HCT116 (cell line): ENCODE measurements at regions not wholly inside any gene's neighbourhood (a gene's known extent, or its start where the extent isn't known, plus 50 kb on each side); places are given as distances from the start of the nearest gene placed in this dataset.

ENCODE experiments used
- ATAC-seq: fragments of 200-7000 bp; cut with Tn5 transposase; 2 replicates; pipeline ENCODE4 v1.9.1; 2020; ENCODE audit warnings: mild to moderate bottlenecking, moderate library complexity
- BruUV-seq: library from RNA; stranded (reverse); fragments of 400-500 nt; replicated peaks from 2 replicates; lab custom pipeline; 2021; lab: Mats Ljungman, UMichigan
- CTCF ChIA-PET: fragments of 300-600 bp; sonication (Branson Sonifier 250); formaldehyde crosslinking; loops from one replicate; lab custom pipeline; 2021; ENCODE audit warnings: antibody characterized with exemption; lab: Charles Lee
- POLR2A ChIA-PET: fragments of 300-600, 350-600 bp; sonication (Branson Sonifier 250); formaldehyde crosslinking; loops from one replicate; lab custom pipeline; 2021; ENCODE audit warnings: antibody characterized with exemption; lab: Charles Lee
- RAD21 ChIA-PET, 2 experiments: fragments of 300-600 bp; sonication (Branson Sonifier 250); formaldehyde crosslinking; loops; one replicate each; lab custom pipeline; 2023; ENCODE audit warnings: low total read pairs in 2 of 2; ENCODE audit not compliant: uncharacterized antibody in 2 of 2, unreplicated experiment in 2 of 2, low non-redundant PET in 1 of 2; lab: Charles Lee
- DNase-seq: peaks from one replicate; pipeline ENCODE4 v3.0.0-alpha.2; 2010; ENCODE audit warnings: low read depth, low spot score
- H2AFZ ChIP-seq: fragments of 200-600 bp; shearing (Covaris generic), sonication (generic); 2 replicates; pipeline ENCODE4 v1.6.1; 2017; ENCODE audit warnings: low read depth, mixed run types, mixed read lengths, antibody characterized with exemption, low read length; ENCODE audit not compliant: poor library complexity, severe bottlenecking
- H3K27ac ChIP-seq: 2 replicates; pipeline ENCODE4 v1.5.1; 2012; ENCODE audit warnings: low read depth, low read length
- H3K27me3 ChIP-seq: fragments of 200-600 bp; sonication (generic); 2 replicates; pipeline ENCODE4 v1.6.1; 2016; ENCODE audit warnings: mixed run types, low read length, mixed read lengths; ENCODE audit not compliant: insufficient read depth
- H3K36me3 ChIP-seq, 2 experiments: fragments of 200-500 bp in 1 of 2; fragments of 200-600 bp in 1 of 2; sonication (Bioruptor generic) in 1 of 2; sonication (generic) in 1 of 2; 2 replicates each; pipeline versions ENCODE4 v1.5.1 to v1.6.1; 2014 to 2016; ENCODE audit warnings: low read length in 2 of 2, inconsistent platforms in 1 of 2, mixed read lengths in 1 of 2, mixed run types in 1 of 2; ENCODE audit not compliant: insufficient read depth in 2 of 2, control insufficient read depth in 1 of 2
- H3K4me1 ChIP-seq, 2 experiments: fragments of 200-600 bp in 1 of 2; sonication (generic) in 1 of 2; 2 replicates each; pipeline versions ENCODE4 v1.5.1 to v1.6.1; 2012 to 2017; ENCODE audit warnings: low read length in 2 of 2, inconsistent platforms in 1 of 2, mild to moderate bottlenecking in 1 of 2, mixed read lengths in 1 of 2, mixed run types in 1 of 2, moderate library complexity in 1 of 2; ENCODE audit not compliant: insufficient read depth in 2 of 2, control insufficient read depth in 1 of 2
- H3K4me2 ChIP-seq: fragments of 200-600 bp; sonication (generic); 2 replicates; pipeline ENCODE4 v1.6.1; 2017; ENCODE audit warnings: mixed run types, low read length, mixed read lengths
- H3K4me3 ChIP-seq, 2 experiments: fragments of 200-600 bp in 1 of 2; sonication (generic) in 1 of 2; replicated peaks in 1 of 2; 2 replicates each; pipeline ENCODE4 v1.5.1; 2011 to 2016; ENCODE audit warnings: low read length in 2 of 2, control low read depth in 1 of 2, low read depth in 1 of 2, mild to moderate bottlenecking in 1 of 2, mixed read lengths in 1 of 2, mixed run types in 1 of 2
- H3K79me2 ChIP-seq: fragments of 200-600 bp; sonication (generic); 2 replicates; pipeline ENCODE4 v1.6.1; 2017; ENCODE audit warnings: mild to moderate bottlenecking, mixed run types, low read length, moderate library complexity, mixed read lengths; ENCODE audit not compliant: insufficient read depth
- H3K9ac ChIP-seq: fragments of 200-600 bp; sonication (generic); 2 replicates; pipeline ENCODE4 v1.6.1; 2016; ENCODE audit warnings: low read length, mixed read lengths
- H3K9me2 ChIP-seq: fragments of 200-600 bp; sonication (generic), shearing (Covaris generic); 2 replicates; pipeline ENCODE4 v1.6.1; 2017; ENCODE audit warnings: mixed run types, mild to moderate bottlenecking, moderate library complexity; ENCODE audit not compliant: insufficient read depth
- H3K9me3 ChIP-seq, 2 experiments: fragments of 200-500 bp in 1 of 2; fragments of 200-600 bp in 1 of 2; sonication (Bioruptor generic) in 1 of 2; sonication (generic) in 1 of 2; 2 replicates each; pipeline ENCODE4 v1.6.1; 2014 to 2017; ENCODE audit warnings: low read length in 2 of 2, mixed read lengths in 2 of 2, inconsistent platforms in 1 of 2, low read depth in 1 of 2, mild to moderate bottlenecking in 1 of 2, mixed run types in 1 of 2, moderate library complexity in 1 of 2; ENCODE audit not compliant: control insufficient read depth in 1 of 2, insufficient read depth in 1 of 2
- H4K20me1 ChIP-seq: fragments of 200-600 bp; sonication (generic), shearing (Covaris generic); 2 replicates; pipeline ENCODE4 v1.6.1; 2017; ENCODE audit warnings: mixed run types, mild to moderate bottlenecking, moderate library complexity; ENCODE audit not compliant: insufficient read depth
- EGR1 ChIP-seq: IDR thresholded peaks from 2 replicates; pipeline ENCODE4 v1.6.1; 2012; ENCODE audit warnings: low read depth
- ELF1 ChIP-seq: IDR thresholded peaks from 2 replicates; pipeline ENCODE4 v1.6.1; 2012; ENCODE audit warnings: low read depth, borderline replicate concordance
- EZH2 ChIP-seq: fragments of 200-600 bp; sonication (generic); IDR thresholded peaks from 2 replicates; pipeline ENCODE4 v1.6.1; 2017; ENCODE audit warnings: antibody characterized with exemption, mixed run types
- FOSL1 ChIP-seq: IDR thresholded peaks from 2 replicates; pipeline ENCODE4 v1.6.1; 2012; ENCODE audit warnings: low read depth
- JUND ChIP-seq: IDR thresholded peaks from 2 replicates; pipeline ENCODE4 v1.6.1; 2012
- POLR2AphosphoS5 ChIP-seq: IDR thresholded peaks from 2 replicates; pipeline ENCODE4 v1.6.1; 2011; ENCODE audit warnings: mild to moderate bottlenecking, low read depth, low read length, moderate library complexity
- RAD21 ChIP-seq: IDR thresholded peaks from 2 replicates; pipeline ENCODE4 v1.6.1; 2012; ENCODE audit warnings: low read depth, mild to moderate bottlenecking
- SIN3A ChIP-seq: IDR thresholded peaks from 2 replicates; pipeline ENCODE4 v1.6.1; 2012; ENCODE audit warnings: low read depth
- SP1 ChIP-seq: IDR thresholded peaks from 2 replicates; pipeline ENCODE4 v1.6.1; 2012; ENCODE audit warnings: low read depth
- YY1 ChIP-seq: IDR thresholded peaks from 2 replicates; pipeline ENCODE4 v1.6.1; 2011; ENCODE audit warnings: low read length, low read depth, moderate library complexity, mild to moderate bottlenecking; ENCODE audit not compliant: insufficient replicate concordance; ENCODE audit errors: extremely low read depth
- ZFX ChIP-seq: fragments of 450-650 bp; IDR thresholded peaks from 2 replicates; pipeline ENCODE4 v1.6.1; 2017
- intact Hi-C: fragments of 100-400 bp; cut with micrococcal nuclease; formaldehyde crosslinking; loops from 2 replicates; pipeline ENCODE4 v1.10.0; 2022
- TF ChIP-seq, protein P1 (sequence below): IDR thresholded peaks from 2 replicates; pipeline ENCODE4 v1.6.1; 2012; ENCODE audit warnings: low read depth
- TF ChIP-seq, protein P2 (sequence below): IDR thresholded peaks from 2 replicates; pipeline ENCODE4 v1.6.1; 2012
- TF ChIP-seq, protein P3 (sequence below): IDR thresholded peaks from 2 replicates; pipeline ENCODE4 v1.6.1; 2011; ENCODE audit warnings: mild to moderate bottlenecking, low read length, moderate library complexity; ENCODE audit not compliant: insufficient replicate concordance; ENCODE audit errors: extremely low read depth

GRCh38 chr2:200159357-200159707 is 147.2 kb upstream of the SPATS2L start (continued):
- TF ChIP-seq EZH2, result no peak
- TF ChIP-seq, protein P1, sequence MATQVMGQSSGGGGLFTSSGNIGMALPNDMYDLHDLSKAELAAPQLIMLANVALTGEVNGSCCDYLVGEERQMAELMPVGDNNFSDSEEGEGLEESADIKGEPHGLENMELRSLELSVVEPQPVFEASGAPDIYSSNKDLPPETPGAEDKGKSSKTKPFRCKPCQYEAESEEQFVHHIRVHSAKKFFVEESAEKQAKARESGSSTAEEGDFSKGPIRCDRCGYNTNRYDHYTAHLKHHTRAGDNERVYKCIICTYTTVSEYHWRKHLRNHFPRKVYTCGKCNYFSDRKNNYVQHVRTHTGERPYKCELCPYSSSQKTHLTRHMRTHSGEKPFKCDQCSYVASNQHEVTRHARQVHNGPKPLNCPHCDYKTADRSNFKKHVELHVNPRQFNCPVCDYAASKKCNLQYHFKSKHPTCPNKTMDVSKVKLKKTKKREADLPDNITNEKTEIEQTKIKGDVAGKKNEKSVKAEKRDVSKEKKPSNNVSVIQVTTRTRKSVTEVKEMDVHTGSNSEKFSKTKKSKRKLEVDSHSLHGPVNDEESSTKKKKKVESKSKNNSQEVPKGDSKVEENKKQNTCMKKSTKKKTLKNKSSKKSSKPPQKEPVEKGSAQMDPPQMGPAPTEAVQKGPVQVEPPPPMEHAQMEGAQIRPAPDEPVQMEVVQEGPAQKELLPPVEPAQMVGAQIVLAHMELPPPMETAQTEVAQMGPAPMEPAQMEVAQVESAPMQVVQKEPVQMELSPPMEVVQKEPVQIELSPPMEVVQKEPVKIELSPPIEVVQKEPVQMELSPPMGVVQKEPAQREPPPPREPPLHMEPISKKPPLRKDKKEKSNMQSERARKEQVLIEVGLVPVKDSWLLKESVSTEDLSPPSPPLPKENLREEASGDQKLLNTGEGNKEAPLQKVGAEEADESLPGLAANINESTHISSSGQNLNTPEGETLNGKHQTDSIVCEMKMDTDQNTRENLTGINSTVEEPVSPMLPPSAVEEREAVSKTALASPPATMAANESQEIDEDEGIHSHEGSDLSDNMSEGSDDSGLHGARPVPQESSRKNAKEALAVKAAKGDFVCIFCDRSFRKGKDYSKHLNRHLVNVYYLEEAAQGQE, result no peak
- no peak for TF ChIP-seq POLR2AphosphoS5
- no peak for TF ChIP-seq YY1
- TF ChIP-seq FOSL1, result no peak
- TF ChIP-seq EGR1, result no peak
- no peak for TF ChIP-seq SIN3A

DNA sequence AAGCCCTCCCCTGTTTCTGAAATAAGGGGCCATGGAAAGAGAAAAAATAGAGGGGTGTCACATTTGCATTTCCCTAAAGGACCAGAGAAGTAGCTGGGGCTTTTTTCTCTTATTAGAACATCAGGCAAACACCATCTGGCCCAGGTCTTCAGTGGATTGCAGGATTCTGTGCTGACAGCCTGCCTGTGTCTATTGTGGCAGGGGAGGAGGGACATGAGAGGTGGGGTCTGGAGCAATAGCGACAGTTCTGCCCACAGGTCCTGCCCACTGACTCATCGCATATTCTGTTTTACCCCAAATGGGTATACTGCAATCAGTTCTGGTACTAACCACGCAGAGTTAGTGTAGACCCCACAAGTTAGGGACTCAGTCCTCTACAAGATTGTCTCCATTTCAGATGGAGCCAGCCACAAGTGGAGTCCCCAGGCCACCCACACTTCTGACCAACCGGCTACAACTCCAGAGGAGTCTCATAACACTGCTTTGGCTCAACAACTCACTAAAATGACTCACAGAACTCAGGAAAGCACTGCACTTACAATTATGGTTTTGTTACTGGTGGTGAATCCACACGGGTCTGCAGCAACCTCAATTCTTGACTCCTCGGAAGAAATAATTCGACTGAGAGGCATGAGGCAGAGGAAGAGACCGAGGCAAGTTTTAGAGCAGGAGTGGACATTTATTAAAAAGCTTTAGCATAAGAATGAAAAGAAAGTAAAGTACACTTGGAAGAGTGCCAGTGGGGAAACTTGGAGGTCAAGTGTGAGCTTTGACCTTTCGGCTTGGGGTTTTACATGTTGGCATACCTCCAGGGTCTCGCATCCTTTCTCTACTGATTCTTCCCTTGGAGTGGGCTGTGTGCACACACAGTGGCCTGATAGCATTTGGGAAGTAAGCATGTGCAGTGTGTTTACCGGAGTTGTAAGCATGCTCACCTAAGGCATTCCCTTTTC is 146.4 kb upstream of the SPATS2L start:
- H3K4me2 ChIP-seq, result no peak overlapping the region
- ChIA-PET POLR2A (no interaction called here), RAD21 (no interaction called here), CTCF (no interaction called here)
- no peaks in the 10 kb centered on the region for H3K9me2 ChIP-seq
- no peak overlapping the region for H3K27ac ChIP-seq
- H3K4me3 ChIP-seq, result no peak overlapping the region
- no peaks in the 10 kb centered on the region for H4K20me1 ChIP-seq
- no peaks in the 10 kb centered on the region for H3K27me3 ChIP-seq
- H3K79me2 ChIP-seq, result no peaks in the 10 kb centered on the region
- no TSS peak for BruUV-seq
- TF ChIP-seq, protein P2, sequence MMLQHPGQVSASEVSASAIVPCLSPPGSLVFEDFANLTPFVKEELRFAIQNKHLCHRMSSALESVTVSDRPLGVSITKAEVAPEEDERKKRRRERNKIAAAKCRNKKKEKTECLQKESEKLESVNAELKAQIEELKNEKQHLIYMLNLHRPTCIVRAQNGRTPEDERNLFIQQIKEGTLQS, result no peak
- TF ChIP-seq POLR2AphosphoS5 (no peak), ELF1 (no peak), SP1 (no peak), ZFX (no peak), RAD21 (no peak), JUND (no peak)
- TF ChIP-seq, protein P3, sequence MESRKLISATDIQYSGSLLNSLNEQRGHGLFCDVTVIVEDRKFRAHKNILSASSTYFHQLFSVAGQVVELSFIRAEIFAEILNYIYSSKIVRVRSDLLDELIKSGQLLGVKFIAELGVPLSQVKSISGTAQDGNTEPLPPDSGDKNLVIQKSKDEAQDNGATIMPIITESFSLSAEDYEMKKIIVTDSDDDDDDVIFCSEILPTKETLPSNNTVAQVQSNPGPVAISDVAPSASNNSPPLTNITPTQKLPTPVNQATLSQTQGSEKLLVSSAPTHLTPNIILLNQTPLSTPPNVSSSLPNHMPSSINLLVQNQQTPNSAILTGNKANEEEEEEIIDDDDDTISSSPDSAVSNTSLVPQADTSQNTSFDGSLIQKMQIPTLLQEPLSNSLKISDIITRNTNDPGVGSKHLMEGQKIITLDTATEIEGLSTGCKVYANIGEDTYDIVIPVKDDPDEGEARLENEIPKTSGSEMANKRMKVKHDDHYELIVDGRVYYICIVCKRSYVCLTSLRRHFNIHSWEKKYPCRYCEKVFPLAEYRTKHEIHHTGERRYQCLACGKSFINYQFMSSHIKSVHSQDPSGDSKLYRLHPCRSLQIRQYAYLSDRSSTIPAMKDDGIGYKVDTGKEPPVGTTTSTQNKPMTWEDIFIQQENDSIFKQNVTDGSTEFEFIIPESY, result no peak
- no peaks in the 10 kb centered on the region for H3K36me3 ChIP-seq
- DNase-seq (no peak), ATAC-seq (no peak)
- H3K9me3 ChIP-seq, result no peaks in the 10 kb centered on the region
- no peak overlapping the region for H3K9ac ChIP-seq
- intact Hi-C loops, result no loop called here
- no peak overlapping the region for H2AFZ ChIP-seq
- no peaks in the 10 kb centered on the region for H3K4me1 ChIP-seq
